SK-N-SH (cell line): ENCODE measurements at regions not wholly inside any gene's neighbourhood (a gene's known extent, or its start where the extent isn't known, plus 50 kb on each side); places are given as distances from the start of the nearest gene placed in this dataset.

Experiments
- CTCF ChIA-PET: fragments of 300-600, 350-600 bp; formaldehyde crosslinking; extraction: SDS; loops from one replicate; lab custom pipeline; 2021; lab: Yijun Ruan, JAX
- POLR2A ChIA-PET: fragments of 350-600 bp; sonication (Branson Sonifier 250); formaldehyde crosslinking; extraction: SDS; loops from one replicate; lab custom pipeline; 2020; ENCODE audit warnings: antibody characterized with exemption, inconsistent platforms; lab: Yijun Ruan, JAX
- DNase-seq: peaks from one replicate; pipeline ENCODE4 v3.0.0; 2012
- H2AFZ ChIP-seq: fragments of 200-600 bp; sonication (generic); 2 replicates; pipeline ENCODE4 v1.8.1; 2016; ENCODE audit warnings: antibody characterized with exemption, mild to moderate bottlenecking, low read depth
- H3F3A ChIP-seq: fragments of 200-600 bp; sonication (generic); replicated peaks from 2 replicates; pipeline ENCODE3; 2016; ENCODE audit warnings: antibody characterized with exemption, mild to moderate bottlenecking; ENCODE audit not compliant: insufficient read depth
- H3K27ac ChIP-seq, 2 experiments: fragments of 200-500 bp in 1 of 2; fragments of 200-600 bp in 1 of 2; sonication (Bioruptor generic) in 1 of 2; sonication (generic), shearing (Covaris generic) in 1 of 2; 2 replicates each; pipeline versions ENCODE4 v1.5.1 to v1.6.1; 2014 to 2016; ENCODE audit warnings: low read depth in 2 of 2, inconsistent platforms in 1 of 2, low read length in 1 of 2, mild to moderate bottlenecking in 1 of 2, mixed read lengths in 1 of 2
- H3K27me3 ChIP-seq: fragments of 200-600 bp; sonication (generic), shearing (Covaris generic); 2 replicates; pipeline ENCODE4 v1.6.1; 2016; ENCODE audit warnings: mixed run types; ENCODE audit not compliant: insufficient read depth
- H3K36me3 ChIP-seq, 2 experiments: fragments of 200-500 bp in 1 of 2; fragments of 200-600 bp in 1 of 2; sonication (Bioruptor generic) in 1 of 2; sonication (generic) in 1 of 2; replicated peaks in 1 of 2; 2 replicates each; pipeline versions ENCODE3 to v1.5.1; 2014 to 2016; ENCODE audit warnings: low read length in 1 of 2, mild to moderate bottlenecking in 1 of 2; ENCODE audit not compliant: insufficient read depth in 2 of 2, control insufficient read depth in 1 of 2
- H3K4me1 ChIP-seq, 2 experiments: fragments of 200-500 bp in 1 of 2; fragments of 200-600 bp in 1 of 2; sonication (Bioruptor generic) in 1 of 2; sonication (generic), shearing (Covaris generic) in 1 of 2; 2 replicates each; pipeline versions ENCODE4 v1.5.1 to v1.6.1; 2014 to 2016; ENCODE audit warnings: low read depth in 1 of 2, low read length in 1 of 2, mixed run types in 1 of 2; ENCODE audit not compliant: insufficient read depth in 2 of 2, control insufficient read depth in 1 of 2
- H3K4me2 ChIP-seq: fragments of 200-600 bp; sonication (generic), shearing (Covaris generic); 2 replicates; pipeline ENCODE4 v1.6.1; 2017; ENCODE audit warnings: mixed run types
- H3K4me3 ChIP-seq, 2 experiments: fragments of 200-500 bp in 1 of 2; fragments of 200-600 bp in 1 of 2; sonication (Bioruptor generic) in 1 of 2; sonication (generic), shearing (Covaris generic) in 1 of 2; 2 replicates each; pipeline versions ENCODE4 v1.5.1 to v1.8.1; 2014 to 2016; ENCODE audit warnings: low read depth in 2 of 2, inconsistent platforms in 1 of 2, low read length in 1 of 2, mild to moderate bottlenecking in 1 of 2, mixed read lengths in 1 of 2, moderate library complexity in 1 of 2
- H3K79me2 ChIP-seq: fragments of 200-600 bp; sonication (generic); 2 replicates; pipeline ENCODE4 v1.8.1; 2017; ENCODE audit warnings: mild to moderate bottlenecking; ENCODE audit not compliant: insufficient read depth
- H3K9ac ChIP-seq: fragments of 200-600 bp; sonication (generic); 2 replicates; pipeline ENCODE4 v1.6.1; 2017; ENCODE audit warnings: mixed run types
- H3K9me2 ChIP-seq: fragments of 200-600 bp; sonication (generic); 2 replicates; pipeline ENCODE4 v1.6.1; 2017; ENCODE audit warnings: mixed run types
- H3K9me3 ChIP-seq: fragments of 200-600 bp; sonication (generic); 2 replicates; pipeline ENCODE4 v1.6.1; 2017; ENCODE audit warnings: mixed run types, mild to moderate bottlenecking, moderate library complexity
- H4K20me1 ChIP-seq: fragments of 200-600 bp; sonication (generic); 2 replicates; pipeline ENCODE4 v1.6.1; 2017; ENCODE audit warnings: mild to moderate bottlenecking, mixed run types; ENCODE audit not compliant: insufficient read depth
- CTCF ChIP-seq: fragments of 200-600 bp; sonication (generic); IDR thresholded peaks from 2 replicates; pipeline ENCODE4 v1.6.1; 2017; ENCODE audit warnings: antibody characterized with exemption, mild to moderate bottlenecking, moderate library complexity
- ELF1 ChIP-seq: IDR thresholded peaks from 2 replicates; pipeline ENCODE4 v1.4.0; 2012
- EP300 ChIP-seq, 2 experiments: IDR thresholded peaks; 2 replicates each; pipeline versions ENCODE4 v1.4.0 to v1.6.1; 2012; ENCODE audit warnings: borderline replicate concordance in 1 of 2, low read depth in 1 of 2, low read length in 1 of 2
- EZH2phosphoT487 ChIP-seq: fragments of 200-600 bp; sonication (generic); IDR thresholded peaks from 2 replicates; pipeline ENCODE4 v1.6.1; 2017; ENCODE audit warnings: low read depth, mixed run types, mild to moderate bottlenecking, antibody characterized with exemption, moderate library complexity, borderline replicate concordance
- FOSL2 ChIP-seq: IDR thresholded peaks from 2 replicates; pipeline ENCODE4 v1.4.0; 2012; ENCODE audit warnings: low read depth, mild to moderate bottlenecking, moderate library complexity, borderline replicate concordance
- GATA2 ChIP-seq: sonication (generic); formaldehyde crosslinking; IDR thresholded peaks from 2 replicates; pipeline ENCODE4 v1.5.0; 2020; ENCODE audit warnings: mild to moderate bottlenecking, missing genetic modification reagents
- IRF3 ChIP-seq: fragments of 150-350 bp; IDR thresholded peaks from 2 replicates; pipeline ENCODE4 v1.6.1; 2016; ENCODE audit warnings: mild to moderate bottlenecking, low read depth, low read length
- JUND ChIP-seq: IDR thresholded peaks from 2 replicates; pipeline ENCODE4 v1.4.0; 2012
- MAX ChIP-seq: IDR thresholded peaks from 2 replicates; pipeline ENCODE4 v1.4.0; 2012; ENCODE audit warnings: low read depth
- MXI1 ChIP-seq: IDR thresholded peaks from 2 replicates; pipeline ENCODE4 v1.6.1; 2012; ENCODE audit warnings: mild to moderate bottlenecking, low read depth, low read length, improper control_type of control experiment
- NRF1 ChIP-seq: IDR thresholded peaks from 2 replicates; pipeline ENCODE4 v1.6.1; 2012; ENCODE audit warnings: low read depth, mild to moderate bottlenecking, low read length
- RFX5 ChIP-seq: IDR thresholded peaks from 2 replicates; pipeline ENCODE4 v1.6.1; 2012; ENCODE audit warnings: mild to moderate bottlenecking, improper control_type of control experiment, low read length
- SIN3A ChIP-seq: IDR thresholded peaks from 2 replicates; pipeline ENCODE4 v1.6.1; 2012; ENCODE audit warnings: low read depth, mild to moderate bottlenecking, low read length, moderate library complexity, borderline replicate concordance
- SMC3 ChIP-seq: IDR thresholded peaks from 2 replicates; pipeline ENCODE4 v1.6.1; 2012; ENCODE audit warnings: low read depth, low read length, improper control_type of control experiment
- TCF12 ChIP-seq: IDR thresholded peaks from 2 replicates; pipeline ENCODE4 v1.4.0; 2012
- TEAD4 ChIP-seq: IDR thresholded peaks from 2 replicates; pipeline ENCODE4 v1.4.0; 2012; ENCODE audit warnings: mild to moderate bottlenecking, borderline replicate concordance; ENCODE audit not compliant: insufficient read depth
- USF2 ChIP-seq: fragments of 150-350 bp; IDR thresholded peaks from 2 replicates; pipeline ENCODE4 v1.6.1; 2017; ENCODE audit warnings: antibody characterized with exemption, low read length, low read depth, borderline replicate concordance
- YY1 ChIP-seq: IDR thresholded peaks from 2 replicates; pipeline ENCODE4 v1.4.0; 2012; ENCODE audit warnings: low read depth, mild to moderate bottlenecking
- WGBS: methylation state at CpG from one replicate; pipeline ENCODE4 v1.1.6; 2017; ENCODE audit warnings: low lambda C conversion rate; 5-methylcytosine and 5-hydroxymethylcytosine counted together
- TF ChIP-seq, protein P1 (sequence below): IDR thresholded peaks from 2 replicates; pipeline ENCODE4 v1.4.0; 2012; ENCODE audit warnings: low read depth, borderline replicate concordance
- TF ChIP-seq, protein P2 (sequence below): IDR thresholded peaks from 2 replicates; pipeline ENCODE4 v1.6.1; 2012; ENCODE audit warnings: mild to moderate bottlenecking, low read depth, low read length, moderate library complexity

DNA sequence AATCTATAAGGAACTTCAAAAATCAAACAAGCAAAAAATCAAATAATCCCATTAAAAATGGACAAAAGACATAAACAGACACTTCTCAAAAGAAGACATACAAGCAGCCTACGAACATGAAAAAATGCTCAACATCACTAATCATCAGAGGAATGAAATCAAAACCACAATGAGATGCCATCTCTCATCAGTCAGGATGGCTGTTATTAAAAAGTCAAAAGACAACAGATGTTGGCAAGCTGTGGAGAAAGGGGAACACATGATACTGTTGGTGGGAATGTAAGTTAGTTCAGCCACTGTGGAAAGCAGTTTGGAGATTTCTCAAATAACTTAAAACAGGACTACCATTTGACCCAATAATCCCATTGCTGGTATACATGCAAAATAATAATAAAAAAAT lies 226.4 kb downstream of the S1PR1 start:
- Histone ChIP-seq H3K79me2 (no peaks in the 10 kb centered on the region), H3K4me3 (no peak overlapping the region), H4K20me1 (no peaks in the 10 kb centered on the region), H3K9me3 (no peaks in the 10 kb centered on the region), H3K4me1 (no peaks in the 10 kb centered on the region), H3K9ac (no peak overlapping the region), H3K9me2 (no peaks in the 10 kb centered on the region), H3K27ac (no peak overlapping the region), H3K4me2 (no peak overlapping the region), H3K36me3 (no peaks in the 10 kb centered on the region), H2AFZ (no peak overlapping the region), H3K27me3 (no peaks in the 10 kb centered on the region), H3F3A (no peaks in the 10 kb centered on the region)
- ChIA-PET CTCF (no interaction called here), POLR2A (no interaction called here)
- no peak for TF ChIP-seq CTCF
- no peak for TF ChIP-seq EZH2phosphoT487
- TF ChIP-seq TEAD4: no peak
- no peak for TF ChIP-seq MXI1
- no peak for TF ChIP-seq YY1
- no peak for TF ChIP-seq MAX
- TF ChIP-seq FOSL2: no peak
- no peak for TF ChIP-seq RFX5
- TF ChIP-seq ELF1: no peak
- no peak for TF ChIP-seq GATA2 (CRISPR knock-in tag)
- no peak for TF ChIP-seq NRF1
- TF ChIP-seq, protein P1, sequence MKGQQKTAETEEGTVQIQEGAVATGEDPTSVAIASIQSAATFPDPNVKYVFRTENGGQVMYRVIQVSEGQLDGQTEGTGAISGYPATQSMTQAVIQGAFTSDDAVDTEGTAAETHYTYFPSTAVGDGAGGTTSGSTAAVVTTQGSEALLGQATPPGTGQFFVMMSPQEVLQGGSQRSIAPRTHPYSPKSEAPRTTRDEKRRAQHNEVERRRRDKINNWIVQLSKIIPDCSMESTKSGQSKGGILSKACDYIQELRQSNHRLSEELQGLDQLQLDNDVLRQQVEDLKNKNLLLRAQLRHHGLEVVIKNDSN: no peak
- TF ChIP-seq, protein P2, sequence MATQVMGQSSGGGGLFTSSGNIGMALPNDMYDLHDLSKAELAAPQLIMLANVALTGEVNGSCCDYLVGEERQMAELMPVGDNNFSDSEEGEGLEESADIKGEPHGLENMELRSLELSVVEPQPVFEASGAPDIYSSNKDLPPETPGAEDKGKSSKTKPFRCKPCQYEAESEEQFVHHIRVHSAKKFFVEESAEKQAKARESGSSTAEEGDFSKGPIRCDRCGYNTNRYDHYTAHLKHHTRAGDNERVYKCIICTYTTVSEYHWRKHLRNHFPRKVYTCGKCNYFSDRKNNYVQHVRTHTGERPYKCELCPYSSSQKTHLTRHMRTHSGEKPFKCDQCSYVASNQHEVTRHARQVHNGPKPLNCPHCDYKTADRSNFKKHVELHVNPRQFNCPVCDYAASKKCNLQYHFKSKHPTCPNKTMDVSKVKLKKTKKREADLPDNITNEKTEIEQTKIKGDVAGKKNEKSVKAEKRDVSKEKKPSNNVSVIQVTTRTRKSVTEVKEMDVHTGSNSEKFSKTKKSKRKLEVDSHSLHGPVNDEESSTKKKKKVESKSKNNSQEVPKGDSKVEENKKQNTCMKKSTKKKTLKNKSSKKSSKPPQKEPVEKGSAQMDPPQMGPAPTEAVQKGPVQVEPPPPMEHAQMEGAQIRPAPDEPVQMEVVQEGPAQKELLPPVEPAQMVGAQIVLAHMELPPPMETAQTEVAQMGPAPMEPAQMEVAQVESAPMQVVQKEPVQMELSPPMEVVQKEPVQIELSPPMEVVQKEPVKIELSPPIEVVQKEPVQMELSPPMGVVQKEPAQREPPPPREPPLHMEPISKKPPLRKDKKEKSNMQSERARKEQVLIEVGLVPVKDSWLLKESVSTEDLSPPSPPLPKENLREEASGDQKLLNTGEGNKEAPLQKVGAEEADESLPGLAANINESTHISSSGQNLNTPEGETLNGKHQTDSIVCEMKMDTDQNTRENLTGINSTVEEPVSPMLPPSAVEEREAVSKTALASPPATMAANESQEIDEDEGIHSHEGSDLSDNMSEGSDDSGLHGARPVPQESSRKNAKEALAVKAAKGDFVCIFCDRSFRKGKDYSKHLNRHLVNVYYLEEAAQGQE: no peak
- no peak for TF ChIP-seq JUND
- no peak for TF ChIP-seq SIN3A
- no peak for TF ChIP-seq TCF12
- no peak for TF ChIP-seq IRF3
- TF ChIP-seq USF2: no peak
- no peak for TF ChIP-seq SMC3
- no peak for TF ChIP-seq EP300 (IDR thresholded peaks at IDR 0.05; ENCODE audit: borderline replicate concordance in 1 of 2, low read depth in 1 of 2, low read length in 1 of 2)
- WGBS: 9% methylated on average over 1 of the region's 1 CpG
- DNase-seq: no peak
